AG09319 (cell line): ENCODE measurements at regions not wholly inside any gene's neighbourhood (a gene's known extent, or its start where the extent isn't known, plus 50 kb on each side); places are given as distances from the start of the nearest gene placed in this dataset.

ENCODE experiments used
- DNase-seq: peaks from one replicate; pipeline ENCODE4 v3.0.0-alpha.2; 2010; ENCODE audit warnings: low read depth; ENCODE audit errors: extremely low read depth
- CTCF ChIP-seq: IDR thresholded peaks from 2 replicates; pipeline ENCODE4 v1.5.1; 2011; ENCODE audit warnings: low read depth, mild to moderate bottlenecking, inconsistent platforms, low read length, moderate library complexity

GRCh38 chr10:9291081-9291480 lies 1236.6 kb downstream of the GATA3 start:
- no peak for DNase-seq
- no peak for TF ChIP-seq CTCF

GRCh38 chr10:9294132-9294663 lies 1239.7 kb downstream of the GATA3 start:
- no peak for TF ChIP-seq CTCF
- no peak for DNase-seq

- DNase-seq: no peak
- TF ChIP-seq CTCF: no peak
Measured at GRCh38 chr10:9294865-9295264, 1240.4 kb downstream of the GATA3 start.

GRCh38 chr10:9296190-9296589 lies 1241.7 kb downstream of the GATA3 start:
- DNase-seq: no peak
- no peak for TF ChIP-seq CTCF

- no peak for TF ChIP-seq CTCF
- no peak for DNase-seq
Measured at GRCh38 chr10:9297580-9297979, 1243.1 kb downstream of the GATA3 start.

GRCh38 chr10:9299966-9300365 lies 1245.5 kb downstream of the GATA3 start:
- TF ChIP-seq CTCF: no peak
- no peak for DNase-seq

- TF ChIP-seq CTCF: peak; percentile 40
- DNase-seq: no peak
Measured at GRCh38 chr10:9301148-9301547, 1246.7 kb downstream of the GATA3 start.
